Testis (tissue), 2 donors: ENCODE measurements at regions not wholly inside any gene's neighbourhood (a gene's known extent, or its start where the extent isn't known, plus 50 kb on each side); places are given as distances from the start of the nearest gene placed in this dataset.

Source experiments
- POLR2A ChIP-seq: fragments of 450-650 bp; IDR thresholded peaks from one replicate; pipeline ENCODE4 v1.6.1; 2017; ENCODE audit warnings: antibody characterized with exemption, mild to moderate bottlenecking, moderate library complexity
- TF ChIP-seq, protein P1 (sequence below), 3 experiments: fragments of 450-650 bp in 2 of 3; fragments of 200-600 bp in 1 of 3; sonication (generic) in 1 of 3; IDR thresholded peaks; one replicate each; pipeline ENCODE4 v1.5.1; 2016 to 2019; ENCODE audit warnings: antibody characterized with exemption in 3 of 3, mild to moderate bottlenecking in 2 of 3, moderate library complexity in 1 of 3

DNA sequence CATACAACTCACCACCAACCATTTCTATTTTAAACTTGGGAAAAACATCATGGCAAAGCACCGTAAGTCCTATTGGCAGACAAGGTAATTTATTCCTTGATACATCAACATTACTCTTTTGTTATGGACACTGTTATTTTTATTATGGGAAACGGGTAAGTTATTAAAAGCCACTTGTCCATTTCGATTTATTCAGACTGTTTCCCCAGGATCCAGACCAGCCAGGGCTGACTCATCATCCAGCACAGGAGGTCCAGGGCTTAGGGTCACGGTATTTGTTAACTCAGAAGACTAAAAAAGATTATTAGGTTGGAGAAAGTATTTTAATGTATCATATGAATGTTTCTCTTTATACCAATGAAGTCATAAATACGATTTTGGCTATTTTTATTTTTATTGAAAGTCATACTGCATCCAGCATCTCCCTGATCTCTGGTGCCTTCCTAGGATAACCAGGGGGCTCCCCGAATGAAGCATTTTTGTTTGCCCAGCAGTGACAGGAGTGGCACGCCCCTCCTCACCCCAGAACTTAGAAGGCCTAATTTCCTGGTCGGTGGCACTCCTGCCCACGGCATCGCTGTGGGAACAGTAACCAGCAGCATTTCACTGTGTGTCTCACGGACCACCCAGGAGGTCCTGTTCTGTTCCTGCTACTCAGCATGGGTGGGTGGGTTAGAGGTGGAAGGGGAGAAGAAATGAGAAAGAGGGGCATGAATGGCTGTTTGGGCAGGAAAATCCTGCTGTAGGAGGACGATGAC, 446.1 kb downstream of the EIPR1 start:
- TF ChIP-seq, protein P1, sequence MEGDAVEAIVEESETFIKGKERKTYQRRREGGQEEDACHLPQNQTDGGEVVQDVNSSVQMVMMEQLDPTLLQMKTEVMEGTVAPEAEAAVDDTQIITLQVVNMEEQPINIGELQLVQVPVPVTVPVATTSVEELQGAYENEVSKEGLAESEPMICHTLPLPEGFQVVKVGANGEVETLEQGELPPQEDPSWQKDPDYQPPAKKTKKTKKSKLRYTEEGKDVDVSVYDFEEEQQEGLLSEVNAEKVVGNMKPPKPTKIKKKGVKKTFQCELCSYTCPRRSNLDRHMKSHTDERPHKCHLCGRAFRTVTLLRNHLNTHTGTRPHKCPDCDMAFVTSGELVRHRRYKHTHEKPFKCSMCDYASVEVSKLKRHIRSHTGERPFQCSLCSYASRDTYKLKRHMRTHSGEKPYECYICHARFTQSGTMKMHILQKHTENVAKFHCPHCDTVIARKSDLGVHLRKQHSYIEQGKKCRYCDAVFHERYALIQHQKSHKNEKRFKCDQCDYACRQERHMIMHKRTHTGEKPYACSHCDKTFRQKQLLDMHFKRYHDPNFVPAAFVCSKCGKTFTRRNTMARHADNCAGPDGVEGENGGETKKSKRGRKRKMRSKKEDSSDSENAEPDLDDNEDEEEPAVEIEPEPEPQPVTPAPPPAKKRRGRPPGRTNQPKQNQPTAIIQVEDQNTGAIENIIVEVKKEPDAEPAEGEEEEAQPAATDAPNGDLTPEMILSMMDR (IDR thresholded peaks at IDR 0.05) = no peak
- TF ChIP-seq POLR2A = no peak
